ENCODE measurements at regions not wholly inside any gene's neighbourhood (a gene's known extent, or its start where the extent isn't known, plus 50 kb on each side); places are given as distances from the start of the nearest gene placed in this dataset.

DNA sequence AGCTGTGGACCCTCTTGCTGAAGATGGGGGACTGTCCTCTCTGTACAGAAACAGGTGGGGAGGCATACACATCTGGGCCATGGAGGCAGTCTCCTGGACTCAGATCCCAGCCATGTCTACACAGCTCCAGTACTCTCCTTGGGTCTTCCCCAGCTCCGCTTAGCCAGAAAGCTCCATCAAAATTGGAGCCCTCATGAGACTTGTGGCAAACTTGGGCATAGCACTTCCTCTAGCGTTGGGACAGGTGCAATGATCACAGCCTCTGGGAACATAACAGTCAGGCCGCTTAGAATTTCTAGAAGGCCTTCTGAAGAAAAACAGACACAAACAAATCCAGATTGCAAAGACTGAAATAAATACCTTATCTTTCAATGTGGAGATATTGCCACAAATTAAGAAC lies 634.3 kb upstream of the GOLIM4 start (continued):
- TF ChIP-seq, protein P1, sequence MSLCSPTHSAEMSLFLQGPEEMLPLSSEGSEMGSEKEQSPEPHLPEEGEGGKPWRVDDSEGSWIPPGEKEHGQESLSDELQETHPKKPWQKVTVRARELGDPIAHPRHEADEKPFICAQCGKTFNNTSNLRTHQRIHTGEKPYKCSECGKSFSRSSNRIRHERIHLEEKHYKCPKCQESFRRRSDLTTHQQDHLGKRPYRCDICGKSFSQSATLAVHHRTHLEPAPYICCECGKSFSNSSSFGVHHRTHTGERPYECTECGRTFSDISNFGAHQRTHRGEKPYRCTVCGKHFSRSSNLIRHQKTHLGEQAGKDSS (CRISPR knock-in tag; IDR thresholded peaks at IDR 0.05; ENCODE audit: borderline replicate concordance, low read depth): no peak

DNA sequence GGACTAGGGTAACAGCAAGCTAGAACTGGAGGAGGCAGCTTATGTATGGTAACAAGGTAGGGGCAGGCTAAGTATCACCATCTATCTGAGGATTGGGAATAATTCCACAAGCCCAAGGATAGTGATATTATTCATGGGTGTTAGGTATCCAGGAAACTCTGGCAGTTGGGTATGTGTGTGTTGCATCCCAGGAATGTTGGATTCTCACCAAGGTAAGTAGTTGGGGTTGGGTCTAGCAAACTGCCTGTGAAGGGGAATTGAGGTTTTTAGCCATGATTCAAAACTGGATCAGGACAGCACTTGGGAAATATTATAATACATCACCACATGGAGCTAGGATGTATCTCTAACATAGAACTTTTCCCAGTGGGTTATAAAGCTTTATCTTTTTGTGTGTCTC lies 626.4 kb upstream of the GOLIM4 start:
- no peak overlapping the region for H3K9ac ChIP-seq (ENCODE audit: insufficient read depth, low read depth, low read length)
- no peak overlapping the region for H2AFZ ChIP-seq (ENCODE audit: low read length)
- BruUV-seq (replicated peaks): no TSS peak
- no peaks in the 10 kb centered on the region for H3K9me3 ChIP-seq (ENCODE audit: low read length)
- in situ Hi-C loops (cut with HindIII; ENCODE audit: extremely low pct_ligation_motif_present, low pct_unique_long_range_greater_than_20kb) (no loop called here), intact Hi-C loops (cut with micrococcal nuclease; ENCODE audit: unreplicated experiment) (no loop called here)
- FAIRE-seq: no peak
- DNase-seq (ENCODE audit: low spot score): no peak
- no peaks in the 10 kb centered on the region for H3K36me3 ChIP-seq (replicated peaks in 1 of 2; ENCODE audit: control insufficient read depth in 1 of 2, insufficient read depth in 2 of 2, low read length in 2 of 2)
- ChIA-PET POLR2A (no interaction called here), CTCF (ENCODE audit: low intra/inter-chr PET ratio, low total read pairs) (no interaction called here)
- no peaks in the 10 kb centered on the region for H3K79me2 ChIP-seq (ENCODE audit: insufficient read depth, low read length)
- no peaks in the 10 kb centered on the region for H3K27me3 ChIP-seq (ENCODE audit: control insufficient read depth in 1 of 2, insufficient read depth in 2 of 2, low read length in 2 of 2)
- no peaks in the 10 kb centered on the region for H4K20me1 ChIP-seq (ENCODE audit: insufficient read depth, low read length)
- TF ChIP-seq SETDB1 (CRISPR knock-in tag; IDR thresholded peaks at IDR 0.05; ENCODE audit: borderline replicate concordance) (no peak), CAMTA2 (CRISPR knock-in tag; IDR thresholded peaks at IDR 0.05; ENCODE audit: borderline replicate concordance) (no peak), CENPX (CRISPR knock-in tag; IDR thresholded peaks at IDR 0.05) (no peak), SMAD9 (CRISPR knock-in tag; IDR thresholded peaks at IDR 0.05) (no peak), CC2D1A (CRISPR knock-in tag; IDR thresholded peaks at IDR 0.05) (no peak)
- TF ChIP-seq, protein P2, sequence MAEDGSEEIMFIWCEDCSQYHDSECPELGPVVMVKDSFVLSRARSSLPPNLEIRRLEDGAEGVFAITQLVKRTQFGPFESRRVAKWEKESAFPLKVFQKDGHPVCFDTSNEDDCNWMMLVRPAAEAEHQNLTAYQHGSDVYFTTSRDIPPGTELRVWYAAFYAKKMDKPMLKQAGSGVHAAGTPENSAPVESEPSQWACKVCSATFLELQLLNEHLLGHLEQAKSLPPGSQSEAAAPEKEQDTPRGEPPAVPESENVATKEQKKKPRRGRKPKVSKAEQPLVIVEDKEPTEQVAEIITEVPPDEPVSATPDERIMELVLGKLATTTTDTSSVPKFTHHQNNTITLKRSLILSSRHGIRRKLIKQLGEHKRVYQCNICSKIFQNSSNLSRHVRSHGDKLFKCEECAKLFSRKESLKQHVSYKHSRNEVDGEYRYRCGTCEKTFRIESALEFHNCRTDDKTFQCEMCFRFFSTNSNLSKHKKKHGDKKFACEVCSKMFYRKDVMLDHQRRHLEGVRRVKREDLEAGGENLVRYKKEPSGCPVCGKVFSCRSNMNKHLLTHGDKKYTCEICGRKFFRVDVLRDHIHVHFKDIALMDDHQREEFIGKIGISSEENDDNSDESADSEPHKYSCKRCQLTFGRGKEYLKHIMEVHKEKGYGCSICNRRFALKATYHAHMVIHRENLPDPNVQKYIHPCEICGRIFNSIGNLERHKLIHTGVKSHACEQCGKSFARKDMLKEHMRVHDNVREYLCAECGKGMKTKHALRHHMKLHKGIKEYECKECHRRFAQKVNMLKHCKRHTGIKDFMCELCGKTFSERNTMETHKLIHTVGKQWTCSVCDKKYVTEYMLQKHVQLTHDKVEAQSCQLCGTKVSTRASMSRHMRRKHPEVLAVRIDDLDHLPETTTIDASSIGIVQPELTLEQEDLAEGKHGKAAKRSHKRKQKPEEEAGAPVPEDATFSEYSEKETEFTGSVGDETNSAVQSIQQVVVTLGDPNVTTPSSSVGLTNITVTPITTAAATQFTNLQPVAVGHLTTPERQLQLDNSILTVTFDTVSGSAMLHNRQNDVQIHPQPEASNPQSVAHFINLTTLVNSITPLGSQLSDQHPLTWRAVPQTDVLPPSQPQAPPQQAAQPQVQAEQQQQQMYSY (CRISPR knock-in tag; IDR thresholded peaks at IDR 0.05): no peak
- TF ChIP-seq, protein P3, sequence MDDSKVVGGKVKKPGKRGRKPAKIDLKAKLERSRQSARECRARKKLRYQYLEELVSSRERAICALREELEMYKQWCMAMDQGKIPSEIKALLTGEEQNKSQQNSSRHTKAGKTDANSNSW (CRISPR knock-in tag; IDR thresholded peaks at IDR 0.05; ENCODE audit: borderline replicate concordance): no peak
- no peak overlapping the region for H3K4me3 ChIP-seq (replicated peaks in 1 of 3; ENCODE audit: insufficient read depth in 1 of 3, low read depth in 2 of 3, low read length in 3 of 3)
- no peak for ATAC-seq
- no peak overlapping the region for H3K27ac ChIP-seq (ENCODE audit: extremely low read length, insufficient read depth, low read length)
- no peak overlapping the region for H3K4me2 ChIP-seq (ENCODE audit: low read depth, low read length)
- no peaks in the 10 kb centered on the region for H3K4me1 ChIP-seq (ENCODE audit: insufficient read depth, low read length)
